Mucosa of rectum (tissue), 2 donors: ENCODE measurements at regions not wholly inside any gene's neighbourhood (a gene's known extent, or its start where the extent isn't known, plus 50 kb on each side); places are given as distances from the start of the nearest gene placed in this dataset.

Experiments used
- H3K27ac ChIP-seq, 2 donors: one replicate each; pipeline ENCODE4 v1.7.0; 2013; ENCODE audit warnings: inconsistent platforms in 2 of 2, low read depth in 2 of 2, low read length in 2 of 2
- H3K27me3 ChIP-seq, 2 donors: one replicate each; pipeline ENCODE4 v1.7.0; 2013; ENCODE audit warnings: low read length in 2 of 2; ENCODE audit not compliant: control insufficient read depth in 2 of 2, insufficient read depth in 2 of 2
- H3K36me3 ChIP-seq, 2 donors: one replicate each; pipeline ENCODE4 v1.7.0; 2013; ENCODE audit warnings: low read length in 2 of 2; ENCODE audit not compliant: control insufficient read depth in 2 of 2, insufficient read depth in 2 of 2
- H3K4me1 ChIP-seq, 2 donors: one replicate each; pipeline ENCODE4 v1.7.0; 2013; ENCODE audit warnings: low read length in 2 of 2, mild to moderate bottlenecking in 1 of 2; ENCODE audit not compliant: control insufficient read depth in 2 of 2, insufficient read depth in 2 of 2
- H3K4me3 ChIP-seq, 2 donors: one replicate each; pipeline ENCODE4 v1.7.0; 2013; ENCODE audit warnings: low read length in 2 of 2
- H3K9ac ChIP-seq, 2 donors: one replicate each; pipeline ENCODE4 v1.7.0; 2013; ENCODE audit warnings: low read length in 2 of 2, low read depth in 1 of 2, mild to moderate bottlenecking in 1 of 2
- H3K9me3 ChIP-seq, 2 donors: one replicate each; pipeline ENCODE4 v1.7.0; 2013; ENCODE audit warnings: low read length in 2 of 2; ENCODE audit not compliant: control insufficient read depth in 2 of 2
- donor health status: healthy.
- donor health status: Normal muscosa, but diverticular disease.

DNA sequence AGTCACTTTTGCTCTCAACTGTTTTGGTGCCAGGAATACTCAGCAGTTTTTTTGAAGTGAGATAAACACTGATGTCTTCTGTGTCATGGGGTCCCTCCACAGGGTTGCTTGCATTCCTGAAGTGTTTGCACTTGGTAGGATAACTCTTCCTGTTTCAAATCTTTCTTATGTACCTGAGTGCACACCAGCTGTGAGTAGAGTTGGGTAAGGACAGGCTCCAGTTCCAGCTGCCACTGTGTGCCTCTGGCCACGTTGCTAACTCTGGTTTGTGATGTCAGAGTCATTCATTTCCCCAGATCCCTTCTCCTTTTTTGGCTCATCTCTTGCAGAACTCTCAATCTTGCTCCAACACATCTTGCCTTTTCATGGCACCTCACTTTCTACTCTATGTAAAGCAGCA is 356.3 kb upstream of the B3GALT2 start:
- Histone ChIP-seq H3K27ac (no peak overlapping the region), H3K9me3 (no peaks in the 10 kb centered on the region), H3K4me3 (no peak overlapping the region), H3K27me3 (no peaks in the 10 kb centered on the region), H3K4me1 (peaks cover 3 to 6% of the 10 kb centered on the region in 2 donors), H3K9ac (no peak overlapping the region), H3K36me3 (no peaks in the 10 kb centered on the region)

GRCh38 chr1:193540511-193540910 is 354.1 kb upstream of the B3GALT2 start:
- no peak overlapping the region for H3K4me3 ChIP-seq

DNA sequence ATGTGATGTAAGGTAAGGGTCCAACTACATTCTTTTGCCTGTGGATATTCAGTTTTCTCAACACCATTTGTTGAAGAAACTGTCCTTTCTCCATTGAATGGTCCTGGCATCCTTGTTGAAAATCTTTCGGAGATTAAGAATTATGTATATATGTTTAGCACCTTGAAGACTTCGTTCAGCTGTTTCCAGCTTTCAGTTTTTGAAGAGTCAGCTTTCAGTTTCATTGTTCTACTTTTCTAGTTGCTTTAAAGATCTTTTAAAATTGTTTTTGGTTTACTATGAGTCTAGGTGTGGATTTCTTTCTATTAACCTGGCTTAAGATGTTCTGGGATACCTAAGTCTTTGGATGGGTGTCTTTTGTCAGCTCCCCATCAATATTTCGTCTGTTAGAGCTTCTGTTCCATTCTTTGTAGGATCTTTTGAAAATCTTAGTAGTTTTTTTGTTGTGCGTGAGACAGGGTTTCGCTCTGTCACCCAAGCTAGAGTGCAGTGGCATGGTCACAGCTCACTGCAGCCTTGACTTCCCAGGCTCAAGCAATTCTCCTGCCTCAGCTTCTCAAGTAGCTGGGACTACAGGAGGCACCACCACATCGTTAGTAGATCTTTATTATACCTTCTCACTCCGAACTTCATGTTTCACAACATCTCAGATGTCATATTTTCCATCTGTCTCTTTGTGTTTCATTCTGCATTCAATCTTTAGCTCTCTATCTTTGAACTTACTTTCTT is 353.5 kb upstream of the B3GALT2 start:
- H3K9me3 ChIP-seq, result no peaks in the 10 kb centered on the region
- peak overlapping the region; percentile 45 to 49 for H3K27ac ChIP-seq
- peak overlapping the region in 1 of 2 donors; percentile 34 for H3K9ac ChIP-seq
- H3K4me1 ChIP-seq, result peaks cover 0 to 4% of the 10 kb centered on the region in 2 donors
- H3K27me3 ChIP-seq, result no peaks in the 10 kb centered on the region
- no peaks in the 10 kb centered on the region for H3K36me3 ChIP-seq
- H3K4me3 ChIP-seq, result peak overlapping the region in 1 of 2 donors; percentile 49

More at GRCh38 chr1:193540511-193540910, 354.1 kb upstream of the B3GALT2 start:
- peak overlapping the region; percentile 45 to 49 for H3K27ac ChIP-seq
- no peaks in the 10 kb centered on the region for H3K36me3 ChIP-seq
- no peaks in the 10 kb centered on the region for H3K27me3 ChIP-seq
- no peaks in the 10 kb centered on the region for H3K9me3 ChIP-seq
- H3K9ac ChIP-seq, result no peak overlapping the region
- peaks cover 0 to 4% of the 10 kb centered on the region in 2 donors for H3K4me1 ChIP-seq

DNA sequence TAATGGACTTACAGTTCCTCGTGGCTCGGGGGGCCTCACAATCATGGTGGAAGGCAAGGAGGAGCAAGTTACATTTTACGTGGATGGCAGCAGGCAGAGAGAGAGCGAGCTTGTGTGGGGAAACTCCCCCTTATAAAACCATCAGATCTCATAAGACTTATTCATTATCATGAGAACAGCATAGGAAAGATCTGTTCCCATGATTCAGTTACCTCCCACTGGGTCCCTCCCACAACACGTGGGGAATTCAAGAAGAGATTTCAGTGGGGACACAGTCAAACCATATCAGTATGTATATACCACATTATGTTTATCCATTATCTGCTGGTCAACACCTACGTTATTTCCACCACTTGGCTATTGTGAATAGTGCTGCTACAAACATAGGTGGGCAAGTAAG is 352.3 kb upstream of the B3GALT2 start:
- H3K4me1 ChIP-seq, result peaks cover 0 to 4% of the 10 kb centered on the region in 2 donors
- H3K36me3 ChIP-seq, result no peaks in the 10 kb centered on the region
- H3K9ac ChIP-seq, result no peak overlapping the region
- no peak overlapping the region for H3K27ac ChIP-seq
- no peaks in the 10 kb centered on the region for H3K9me3 ChIP-seq
- H3K27me3 ChIP-seq, result no peaks in the 10 kb centered on the region
- H3K4me3 ChIP-seq, result no peak overlapping the region

GRCh38 chr1:193538003-193538354 is 351.6 kb upstream of the B3GALT2 start:
- Histone ChIP-seq H3K27ac (no peak overlapping the region), H3K36me3 (no peaks in the 10 kb centered on the region), H3K9ac (no peak overlapping the region), H3K4me1 (peaks cover 0 to 4% of the 10 kb centered on the region in 2 donors), H3K4me3 (peak overlapping the region in 1 of 2 donors; percentile 9), H3K9me3 (no peaks in the 10 kb centered on the region), H3K27me3 (no peaks in the 10 kb centered on the region)

DNA sequence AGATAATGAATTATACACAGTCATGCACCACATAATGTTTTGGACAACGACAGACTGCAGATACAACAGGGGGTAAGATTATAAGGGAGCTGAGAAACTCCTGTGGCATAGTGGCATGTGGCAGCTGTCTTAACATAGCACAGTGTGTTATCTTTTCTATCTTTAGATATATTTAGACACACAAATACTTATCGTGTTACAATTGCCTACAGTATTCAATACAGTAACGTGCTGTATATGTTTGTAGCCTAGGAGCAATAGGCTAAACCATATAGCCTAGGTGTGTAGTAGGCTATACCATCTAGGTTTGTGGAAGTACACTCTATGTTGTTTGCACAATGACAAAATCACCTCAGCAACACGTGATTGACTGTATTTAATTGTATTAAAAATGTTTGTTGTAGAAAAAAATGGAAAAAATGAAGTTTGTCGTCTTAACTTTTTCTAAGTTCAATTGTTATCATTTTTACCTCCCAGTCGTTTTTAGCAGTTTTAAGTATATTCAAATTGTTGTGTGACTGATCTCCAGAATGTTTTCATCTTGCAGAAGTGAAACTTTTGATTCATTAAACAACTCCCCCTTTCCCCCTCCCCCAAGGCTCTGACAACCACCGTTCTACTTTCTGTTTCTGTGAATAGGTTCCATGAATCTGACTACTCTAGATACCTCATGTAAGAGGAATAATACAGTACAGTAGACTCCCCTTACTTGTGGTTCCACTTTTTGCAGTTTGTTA is 351.0 kb upstream of the B3GALT2 start:
- Histone ChIP-seq H3K4me1 (peaks cover 0 to 4% of the 10 kb centered on the region in 2 donors), H3K9me3 (no peaks in the 10 kb centered on the region), H3K4me3 (peak overlapping the region in 1 of 2 donors; percentile 9), H3K36me3 (no peaks in the 10 kb centered on the region), H3K27ac (no peak overlapping the region), H3K9ac (no peak overlapping the region), H3K27me3 (no peaks in the 10 kb centered on the region)

DNA sequence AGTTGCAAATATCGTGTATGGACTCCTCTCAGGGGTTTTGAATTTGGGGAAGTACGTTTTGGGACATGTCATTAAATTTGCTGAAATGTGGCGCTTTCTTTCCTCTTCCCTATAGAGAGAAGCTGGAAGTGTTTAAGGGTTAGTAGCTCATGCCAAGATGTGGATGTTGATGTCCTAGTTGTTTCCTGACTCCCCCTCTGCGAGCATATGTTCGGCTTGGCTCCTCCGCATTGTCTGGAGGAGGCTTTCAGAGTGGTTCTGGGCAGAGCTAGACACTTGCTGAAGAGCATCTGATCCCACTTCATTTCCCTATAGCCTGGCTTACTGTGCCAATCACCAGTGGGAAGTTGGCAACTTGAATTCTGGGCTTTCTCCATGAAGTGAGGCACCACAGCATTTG is 347.4 kb upstream of the B3GALT2 start:
- Histone ChIP-seq H3K27ac (no peak overlapping the region), H3K4me3 (no peak overlapping the region), H3K9ac (no peak overlapping the region), H3K4me1 (no peaks in the 10 kb centered on the region), H3K9me3 (no peaks in the 10 kb centered on the region), H3K27me3 (no peaks in the 10 kb centered on the region), H3K36me3 (no peaks in the 10 kb centered on the region)

- H3K36me3 ChIP-seq, result no peaks in the 10 kb centered on the region
- H3K27ac ChIP-seq, result no peak overlapping the region
- H3K9ac ChIP-seq, result no peak overlapping the region
- no peaks in the 10 kb centered on the region for H3K27me3 ChIP-seq
- no peaks in the 10 kb centered on the region for H3K9me3 ChIP-seq
- H3K4me3 ChIP-seq, result no peak overlapping the region
- H3K4me1 ChIP-seq, result no peaks in the 10 kb centered on the region
Observed at GRCh38 chr1:193525917-193526710, 339.7 kb upstream of the B3GALT2 start.

GRCh38 chr1:193525411-193525810 is 339.0 kb upstream of the B3GALT2 start:
- H3K4me3 ChIP-seq, result no peak overlapping the region
- H3K27me3 ChIP-seq, result no peaks in the 10 kb centered on the region
- H3K27ac ChIP-seq, result no peak overlapping the region
- H3K4me1 ChIP-seq, result no peaks in the 10 kb centered on the region
- no peaks in the 10 kb centered on the region for H3K36me3 ChIP-seq
- no peak overlapping the region for H3K9ac ChIP-seq
- no peaks in the 10 kb centered on the region for H3K9me3 ChIP-seq

- Histone ChIP-seq H3K4me3 (no peak overlapping the region), H3K27ac (no peak overlapping the region), H3K36me3 (no peaks in the 10 kb centered on the region), H3K9me3 (no peaks in the 10 kb centered on the region), H3K4me1 (no peaks in the 10 kb centered on the region), H3K9ac (no peak overlapping the region), H3K27me3 (no peaks in the 10 kb centered on the region)
Observed at GRCh38 chr1:193524616-193525015, 338.2 kb upstream of the B3GALT2 start.
